ENCODE measurements at regions not wholly inside any gene's neighbourhood (a gene's known extent, or its start where the extent isn't known, plus 50 kb on each side); places are given as distances from the start of the nearest gene placed in this dataset.

DNA sequence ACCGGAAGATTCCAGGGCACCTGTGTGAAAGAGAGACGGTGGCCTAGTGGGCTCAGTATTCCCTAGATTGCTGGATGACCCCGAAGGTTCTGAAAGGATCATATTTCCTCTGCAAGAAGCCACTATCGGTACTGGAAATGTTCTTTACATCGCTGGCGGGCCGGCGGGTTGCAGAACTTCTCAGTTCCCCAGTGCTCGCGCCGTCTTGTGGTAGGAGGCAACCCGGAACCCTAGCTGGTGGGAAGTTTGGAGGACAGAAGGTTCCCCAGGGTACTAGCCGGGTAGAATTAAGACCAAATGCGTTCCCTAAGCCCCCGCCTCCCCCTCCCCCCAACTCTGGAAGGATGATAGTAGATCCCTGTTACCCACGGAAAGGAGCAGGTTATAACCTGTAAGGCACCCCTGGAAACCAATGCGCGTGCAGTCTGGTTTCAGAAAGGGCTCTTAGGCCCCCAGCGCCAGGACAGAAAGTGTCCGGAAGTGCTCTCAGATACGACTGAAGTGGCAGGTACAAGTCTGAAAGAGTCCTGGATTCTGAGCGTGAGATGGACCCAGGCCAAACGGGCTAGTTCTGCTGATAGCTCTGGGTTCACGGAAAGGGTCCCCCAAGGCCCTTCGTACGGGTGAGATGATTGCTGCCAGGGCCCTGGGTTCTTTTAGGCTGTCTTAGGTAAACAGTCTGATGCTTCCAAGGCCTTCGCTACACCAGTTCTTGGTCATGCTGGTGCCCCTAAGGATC is 61.7 kb upstream of the DCAF8L1 start:
- intact Hi-C loops (cut with DNase I): no loop called here
- no peak for DNase-seq
- Histone ChIP-seq H3K27ac (no peak overlapping the region), H3K4me1 (no peaks in the 10 kb centered on the region), H3K9me3 (no peaks in the 10 kb centered on the region), H3K27me3 (no peaks in the 10 kb centered on the region), H3K36me3 (no peaks in the 10 kb centered on the region), H3K4me3 (no peak overlapping the region)
- no peak for TF ChIP-seq POLR2A (IDR thresholded peaks at IDR 0.05)
- TF ChIP-seq, protein P1, sequence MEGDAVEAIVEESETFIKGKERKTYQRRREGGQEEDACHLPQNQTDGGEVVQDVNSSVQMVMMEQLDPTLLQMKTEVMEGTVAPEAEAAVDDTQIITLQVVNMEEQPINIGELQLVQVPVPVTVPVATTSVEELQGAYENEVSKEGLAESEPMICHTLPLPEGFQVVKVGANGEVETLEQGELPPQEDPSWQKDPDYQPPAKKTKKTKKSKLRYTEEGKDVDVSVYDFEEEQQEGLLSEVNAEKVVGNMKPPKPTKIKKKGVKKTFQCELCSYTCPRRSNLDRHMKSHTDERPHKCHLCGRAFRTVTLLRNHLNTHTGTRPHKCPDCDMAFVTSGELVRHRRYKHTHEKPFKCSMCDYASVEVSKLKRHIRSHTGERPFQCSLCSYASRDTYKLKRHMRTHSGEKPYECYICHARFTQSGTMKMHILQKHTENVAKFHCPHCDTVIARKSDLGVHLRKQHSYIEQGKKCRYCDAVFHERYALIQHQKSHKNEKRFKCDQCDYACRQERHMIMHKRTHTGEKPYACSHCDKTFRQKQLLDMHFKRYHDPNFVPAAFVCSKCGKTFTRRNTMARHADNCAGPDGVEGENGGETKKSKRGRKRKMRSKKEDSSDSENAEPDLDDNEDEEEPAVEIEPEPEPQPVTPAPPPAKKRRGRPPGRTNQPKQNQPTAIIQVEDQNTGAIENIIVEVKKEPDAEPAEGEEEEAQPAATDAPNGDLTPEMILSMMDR (IDR thresholded peaks at IDR 0.05): no peak
- 80 to 91% methylated on average over 5 to 17 of the region's 27 CpGs for WGBS, 2 donors

- no peak for TF ChIP-seq POLR2A (IDR thresholded peaks at IDR 0.05)
- TF ChIP-seq, protein P1 (IDR thresholded peaks at IDR 0.05): no peak
- Histone ChIP-seq H3K9me3 (no peaks in the 10 kb centered on the region), H3K4me1 (no peaks in the 10 kb centered on the region), H3K27me3 (no peaks in the 10 kb centered on the region), H3K4me3 (no peak overlapping the region), H3K27ac (no peak overlapping the region), H3K36me3 (no peaks in the 10 kb centered on the region)
- intact Hi-C loops (cut with DNase I): no loop called here
- WGBS, 2 donors: 85% methylated on average over 10 of the region's 16 CpGs; no CpG with 5 or more reads in 1 of the 2 donors
- no peak for DNase-seq
These were observed 61.0 kb upstream of the DCAF8L1 start for GRCh38 chrX:28042260-28042659.

- Histone ChIP-seq H3K4me1 (no peaks in the 10 kb centered on the region), H3K36me3 (no peaks in the 10 kb centered on the region), H3K27ac (no peak overlapping the region), H3K4me3 (no peak overlapping the region), H3K9me3 (no peaks in the 10 kb centered on the region), H3K27me3 (no peaks in the 10 kb centered on the region)
- intact Hi-C loops (cut with DNase I): no loop called here
- TF ChIP-seq, protein P1 (IDR thresholded peaks at IDR 0.05): no peak
- no peak for TF ChIP-seq POLR2A (IDR thresholded peaks at IDR 0.05)
- 77 to 100% methylated on average over 2 to 8 of the region's 8 CpGs for WGBS, 2 donors
- no peak for DNase-seq
These were observed 58.0 kb upstream of the DCAF8L1 start for GRCh38 chrX:28039258-28039657.
